H1 (cell line): ENCODE measurements at regions not wholly inside any gene's neighbourhood (a gene's known extent, or its start where the extent isn't known, plus 50 kb on each side); places are given as distances from the start of the nearest gene placed in this dataset.

Experiments used
- CTCF ChIA-PET: fragments of 300-600 bp; sonication (Branson Sonifier 250); formaldehyde crosslinking; loops from one replicate; lab custom pipeline; 2021; ENCODE audit not compliant: partially characterized antibody; lab: Charles Lee
- POLR2A ChIA-PET: fragments of 300-600 bp; sonication (Branson Sonifier 250); formaldehyde crosslinking; loops from one replicate; lab custom pipeline; 2021; ENCODE audit warnings: inconsistent platforms; ENCODE audit not compliant: partially characterized antibody; lab: Charles Lee
- DNase-seq, 2 experiments: peaks; one replicate each; pipeline versions ENCODE4 v3.0.0 to v3.0.0-alpha.2; 2010 to 2022; ENCODE audit warnings: low spot score in 2 of 2, low read depth in 1 of 2, mixed read lengths in 1 of 2
- FAIRE-seq: peaks from 2 replicates; lab custom pipeline; 2011; peaks lifted over from hg19 to GRCh38; lab: Jason Lieb, UNC
- H2AFZ ChIP-seq: 2 replicates; pipeline ENCODE4 v1.8.1; 2012; ENCODE audit warnings: low read length, inconsistent platforms
- H2AK5ac ChIP-seq: 2 replicates; pipeline ENCODE4 v1.6.1; 2013; ENCODE audit warnings: low read depth, low read length
- H2BK120ac ChIP-seq: replicated peaks from 2 replicates; pipeline ENCODE3; 2013; ENCODE audit warnings: low read depth, low read length, inconsistent platforms
- H2BK12ac ChIP-seq: 2 replicates; pipeline ENCODE4 v1.6.1; 2013; ENCODE audit warnings: low read depth, low read length
- H2BK15ac ChIP-seq: 2 replicates; pipeline ENCODE4 v1.6.1; 2013; ENCODE audit warnings: low read length
- H2BK20ac ChIP-seq: 2 replicates; pipeline ENCODE4 v1.6.1; 2013; ENCODE audit warnings: low read length
- H2BK5ac ChIP-seq: 2 replicates; pipeline ENCODE4 v1.6.1; 2013; ENCODE audit warnings: low read depth, low read length
- H3K14ac ChIP-seq: 2 replicates; pipeline ENCODE4 v1.6.1; 2013; ENCODE audit warnings: inconsistent platforms; ENCODE audit not compliant: insufficient read length
- H3K18ac ChIP-seq: 2 replicates; pipeline ENCODE4 v1.6.1; 2013; ENCODE audit warnings: low read length; ENCODE audit errors: extremely low read depth
- H3K23ac ChIP-seq: 2 replicates; pipeline ENCODE4 v1.6.1; 2013; ENCODE audit warnings: inconsistent platforms; ENCODE audit not compliant: insufficient read length
- H3K23me2 ChIP-seq: 2 replicates; pipeline ENCODE4 v1.6.1; 2013; ENCODE audit warnings: low read depth, low read length
- H3K27ac ChIP-seq: 2 replicates; pipeline ENCODE4 v1.6.1; 2011; ENCODE audit warnings: low read depth, low read length, inconsistent platforms
- H3K27me3 ChIP-seq, 4 experiments: replicated peaks in 1 of 4; 1 replicate in 1 of 4; 2 replicates in 3 of 4; pipeline versions ENCODE4 v1.6.1 to v1.8.1; 2011 to 2013; ENCODE audit warnings: low read length in 3 of 4, mild to moderate bottlenecking in 3 of 4, inconsistent platforms in 2 of 4, mixed read lengths in 2 of 4, moderate library complexity in 1 of 4; ENCODE audit not compliant: control insufficient read depth in 3 of 4, insufficient read depth in 3 of 4; ENCODE audit errors: extremely low read depth in 1 of 4
- H3K36me3 ChIP-seq, 4 experiments: 2 replicates each; pipeline versions ENCODE4 v1.6.1 to v1.8.1; 2011 to 2013; ENCODE audit warnings: mild to moderate bottlenecking in 4 of 4, low read length in 3 of 4, moderate library complexity in 2 of 4, control low read depth in 1 of 4, inconsistent platforms in 1 of 4; ENCODE audit not compliant: insufficient read depth in 4 of 4, control insufficient read depth in 2 of 4
- H3K4ac ChIP-seq: replicated peaks from 2 replicates; pipeline ENCODE3; 2013; ENCODE audit warnings: low read length, low read depth, mixed read lengths, inconsistent platforms; ENCODE audit not compliant: insufficient read length
- H3K4me1 ChIP-seq, 4 experiments: replicated peaks in 1 of 4; 1 replicate in 1 of 4; 2 replicates in 3 of 4; pipeline versions ENCODE4 v1.6.1 to v1.8.1; 2011 to 2013; ENCODE audit warnings: low read length in 3 of 4, inconsistent platforms in 2 of 4, mixed read lengths in 1 of 4; ENCODE audit not compliant: insufficient read depth in 4 of 4, control insufficient read depth in 3 of 4
- H3K4me2 ChIP-seq, 2 experiments: 2 replicates each; pipeline versions ENCODE4 v1.6.1 to v1.8.1; 2011 to 2013; ENCODE audit warnings: low read depth in 2 of 2, low read length in 2 of 2, control low read depth in 1 of 2, inconsistent platforms in 1 of 2, mild to moderate bottlenecking in 1 of 2; ENCODE audit not compliant: insufficient read depth in 1 of 2
- H3K4me3 ChIP-seq, 4 experiments: fragments of 200-600, 300-600 bp in 1 of 4; sonication (generic), shearing (Covaris generic), sonication (Bioruptor Twin) in 1 of 4; 2 replicates each; pipeline versions ENCODE4 v1.5.1 to v1.8.1; 2011 to 2016; ENCODE audit warnings: low read length in 4 of 4, low read depth in 3 of 4, control low read depth in 2 of 4, inconsistent platforms in 2 of 4, mild to moderate bottlenecking in 2 of 4, mixed read lengths in 1 of 4, moderate library complexity in 1 of 4; ENCODE audit not compliant: insufficient read depth in 2 of 4; ENCODE audit errors: extremely low read depth in 1 of 4
- H3K56ac ChIP-seq: replicated peaks from 2 replicates; pipeline ENCODE3; 2013; ENCODE audit warnings: low read depth, mild to moderate bottlenecking, mixed read lengths, low read length, inconsistent platforms; ENCODE audit not compliant: insufficient read length
- H3K79me1 ChIP-seq: 2 replicates; pipeline ENCODE4 v1.6.1; 2013; ENCODE audit warnings: low read depth, low read length, control low read depth
- H3K79me2 ChIP-seq, 2 experiments: 2 replicates each; pipeline versions ENCODE4 v1.6.1 to v1.8.1; 2012 to 2013; ENCODE audit warnings: low read length in 2 of 2, mild to moderate bottlenecking in 2 of 2, inconsistent platforms in 1 of 2; ENCODE audit not compliant: insufficient read depth in 2 of 2, control insufficient read depth in 1 of 2
- H3K9ac ChIP-seq, 4 experiments: replicated peaks in 1 of 4; 1 replicate in 1 of 4; 2 replicates in 3 of 4; pipeline versions ENCODE4 v1.6.1 to v1.8.1; 2011 to 2013; ENCODE audit warnings: low read depth in 3 of 4, low read length in 3 of 4, control low read depth in 2 of 4, mild to moderate bottlenecking in 2 of 4, moderate library complexity in 2 of 4, inconsistent platforms in 1 of 4; ENCODE audit errors: extremely low read depth in 1 of 4
- H3K9me3 ChIP-seq, 2 experiments: 2 replicates each; pipeline versions ENCODE4 v1.6.1 to v1.8.1; 2012 to 2013; ENCODE audit warnings: mild to moderate bottlenecking in 2 of 2, moderate library complexity in 2 of 2, control low read depth in 1 of 2, inconsistent platforms in 1 of 2, low read depth in 1 of 2, low read length in 1 of 2, mixed read lengths in 1 of 2; ENCODE audit not compliant: insufficient read depth in 2 of 2
- H4K20me1 ChIP-seq, 2 experiments: replicated peaks in 1 of 2; 2 replicates each; pipeline versions ENCODE3 to v1.8.1; 2011 to 2013; ENCODE audit warnings: inconsistent platforms in 2 of 2, low read length in 2 of 2, mild to moderate bottlenecking in 1 of 2; ENCODE audit not compliant: insufficient read depth in 2 of 2, control insufficient read depth in 1 of 2
- H4K5ac ChIP-seq: 2 replicates; pipeline ENCODE4 v1.6.1; 2013; ENCODE audit warnings: low read length, low read depth, mixed read lengths, inconsistent platforms; ENCODE audit not compliant: insufficient read length
- H4K8ac ChIP-seq: 2 replicates; pipeline ENCODE4 v1.8.0; 2013; ENCODE audit warnings: mild to moderate bottlenecking, moderate library complexity, low read length, inconsistent platforms; ENCODE audit not compliant: insufficient read depth; ENCODE audit errors: extremely low read depth
- H4K91ac ChIP-seq: replicated peaks from 2 replicates; pipeline ENCODE3; 2013; ENCODE audit warnings: low read length, mixed read lengths, inconsistent platforms; ENCODE audit not compliant: insufficient read length
- BACH1 ChIP-seq: IDR thresholded peaks from 2 replicates; pipeline ENCODE4 v1.6.1; 2012; ENCODE audit warnings: low read length, improper control_type of control experiment
- CHD1 ChIP-seq: IDR thresholded peaks from 2 replicates; pipeline ENCODE4 v1.6.1; 2012; ENCODE audit warnings: low read depth, low read length, improper control_type of control experiment
- CHD2 ChIP-seq: IDR thresholded peaks from 2 replicates; pipeline ENCODE4 v1.6.1; 2012; ENCODE audit warnings: low read length, improper control_type of control experiment
- CREB1 ChIP-seq: IDR thresholded peaks from 2 replicates; pipeline ENCODE4 v1.6.1; 2012; ENCODE audit warnings: inconsistent platforms
- EP300 ChIP-seq, 2 experiments: IDR thresholded peaks; 1 replicate in 1 of 2; 2 replicates in 1 of 2; pipeline ENCODE4 v1.6.1; 2011 to 2012; ENCODE audit warnings: low read depth in 2 of 2, low read length in 2 of 2, mild to moderate bottlenecking in 2 of 2, borderline replicate concordance in 1 of 2, inconsistent platforms in 1 of 2, moderate library complexity in 1 of 2
- GTF2F1 ChIP-seq: IDR thresholded peaks from 2 replicates; pipeline ENCODE4 v1.6.1; 2012; ENCODE audit warnings: low read depth, low read length, improper control_type of control experiment, borderline replicate concordance
- KDM5A ChIP-seq: fragments of 200-600 bp; IDR thresholded peaks from 2 replicates; pipeline ENCODE4 v1.7.1; 2012; ENCODE audit warnings: mild to moderate bottlenecking, low read length, inconsistent platforms, mixed read lengths
- PHF8 ChIP-seq: fragments of 200-600 bp; sonication (generic); conservative IDR thresholded peaks from 2 replicates; pipeline ENCODE4 v1.7.1; 2012; ENCODE audit warnings: low read depth, mild to moderate bottlenecking, inconsistent platforms, low read length, moderate library complexity
- RAD21 ChIP-seq, 2 experiments: IDR thresholded peaks in 1 of 2; conservative IDR thresholded peaks in 1 of 2; 2 replicates each; pipeline ENCODE4 v1.6.1; 2011; ENCODE audit warnings: low read depth in 2 of 2, low read length in 2 of 2, improper control_type of control experiment in 1 of 2, inconsistent platforms in 1 of 2, mild to moderate bottlenecking in 1 of 2, moderate library complexity in 1 of 2
- RBBP5 ChIP-seq: IDR thresholded peaks from 2 replicates; pipeline ENCODE4 v1.7.1; 2012; ENCODE audit warnings: low read depth, mild to moderate bottlenecking, inconsistent platforms, low read length, moderate library complexity, borderline replicate concordance
- SP4 ChIP-seq: IDR thresholded peaks from 2 replicates; pipeline ENCODE4 v1.6.1; 2012; ENCODE audit warnings: low read length, inconsistent platforms
- WGBS, 2 experiments: shearing (Covaris generic) in 1 of 2; methylation state at CpG; one replicate each; pipeline versions ENCODE4 v1.1.6 to v1.1.7; 2013 to 2015; ENCODE audit warnings: low lambda C conversion rate in 2 of 2, mixed read lengths in 2 of 2, inconsistent platforms in 1 of 2, low coverage in 1 of 2, missing lambda C conversion rate in 1 of 2; ENCODE audit not compliant: insufficient replicate concordance in 2 of 2, insufficient coverage in 1 of 2, insufficient read length in 1 of 2; ENCODE audit errors: extremely low coverage in 1 of 2, missing lambda C conversion rate in 1 of 2; 5-methylcytosine and 5-hydroxymethylcytosine counted together

- H3K9me3 ChIP-seq = peaks cover 15 to 45% of the 10 kb centered on the region in 2 experiments
- ChIA-PET POLR2A (no interaction called here), CTCF (no interaction called here)
- no peak overlapping the region for H3K27ac ChIP-seq
- no peak overlapping the region for H2BK20ac ChIP-seq
- 26% methylated on average over 2 of the region's 2 CpGs; no CpG with 5 or more reads in 1 of the 2 experiments for WGBS, 2 experiments
- H3K23me2 ChIP-seq = no peaks in the 10 kb centered on the region
- H2BK12ac ChIP-seq = no peak overlapping the region
- no peak overlapping the region for H3K56ac ChIP-seq
- H3K79me2 ChIP-seq = no peaks in the 10 kb centered on the region
- no peak overlapping the region for H3K4ac ChIP-seq
- H3K4me3 ChIP-seq = no peak overlapping the region
- H3K4me2 ChIP-seq = no peak overlapping the region
- no peak overlapping the region for H4K8ac ChIP-seq
- H3K79me1 ChIP-seq = no peaks in the 10 kb centered on the region
- FAIRE-seq (no peak), DNase-seq (no peak)
- no peak overlapping the region for H2AFZ ChIP-seq
- H4K5ac ChIP-seq = no peak overlapping the region
- H3K4me1 ChIP-seq = no peaks in the 10 kb centered on the region
- H4K91ac ChIP-seq = no peak overlapping the region
- H2AK5ac ChIP-seq = no peak overlapping the region
- no peak overlapping the region for H3K14ac ChIP-seq
- H2BK15ac ChIP-seq = no peak overlapping the region
- no peak overlapping the region for H3K18ac ChIP-seq
- TF ChIP-seq SP4 (no peak), PHF8 (no peak), RBBP5 (no peak), GTF2F1 (no peak), EP300 (IDR thresholded peaks at IDR 0.05; ENCODE audit: borderline replicate concordance in 1 of 2, low read depth in 2 of 2, low read length in 2 of 2) (no peak), KDM5A (no peak), BACH1 (no peak), CHD2 (no peak), CHD1 (no peak), CREB1 (no peak), RAD21 (IDR thresholded peaks at IDR 0.05 in 1 of 2, conservative IDR thresholded peaks at IDR 0.05 in 1 of 2; ENCODE audit: low read depth in 2 of 2, low read length in 2 of 2) (no peak)
- H3K9ac ChIP-seq = no peak overlapping the region
- H4K20me1 ChIP-seq = no peaks in the 10 kb centered on the region
- no peaks in the 10 kb centered on the region for H3K27me3 ChIP-seq
- H2BK5ac ChIP-seq = no peak overlapping the region
- H3K36me3 ChIP-seq = no peaks in the 10 kb centered on the region
- H2BK120ac ChIP-seq = no peak overlapping the region
- no peak overlapping the region for H3K23ac ChIP-seq
Observed at GRCh38 chrY:8035653-8036052, 1124.1 kb upstream of the AMELY start.
